ENCODE measurements at regions not wholly inside any gene's neighbourhood (a gene's known extent, or its start where the extent isn't known, plus 50 kb on each side); places are given as distances from the start of the nearest gene placed in this dataset.

DNA sequence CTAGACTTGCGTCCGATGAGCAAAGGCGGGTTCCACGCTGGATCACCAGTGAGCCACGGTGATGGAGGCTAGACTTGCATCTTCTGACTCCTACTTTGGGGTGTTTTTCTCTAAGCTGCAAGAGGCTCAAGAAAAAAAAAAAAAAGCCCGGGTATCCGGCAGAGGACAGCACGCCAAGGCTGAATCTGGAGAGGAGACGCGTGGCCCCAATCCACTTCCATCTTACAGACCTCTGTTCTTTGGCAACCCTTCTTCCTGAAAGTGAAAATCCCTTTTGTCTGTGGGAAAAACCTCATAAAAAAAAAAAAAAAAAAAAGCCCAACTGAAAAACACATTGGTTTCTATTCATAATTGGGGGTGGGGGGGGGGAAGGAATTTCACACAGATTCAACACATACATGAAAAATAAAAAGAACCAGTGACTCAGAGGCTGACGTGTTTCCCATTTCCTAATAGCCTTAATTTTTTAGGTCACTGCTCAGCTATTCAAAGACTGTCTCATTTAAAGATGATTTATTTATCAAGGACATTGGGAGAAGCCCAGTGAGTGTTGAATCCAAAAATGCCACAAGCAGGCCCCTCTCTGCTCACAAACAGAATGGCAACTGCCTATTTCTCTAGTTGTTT, 258.3 kb downstream of the FOXL1 start:
- TF ChIP-seq EZH2phosphoT487 (IDR thresholded peaks at IDR 0.05; ENCODE audit: insufficient read depth, low read depth) = 0 out of 2 replicates have a peak, but pooled peaks have one; percentile 68
- no peak for TF ChIP-seq EZH2 (IDR thresholded peaks at IDR 0.05; ENCODE audit: insufficient read depth, poor library complexity, severe bottlenecking)

Data from GM23248 (cell line).